ENCODE measurements at regions not wholly inside any gene's neighbourhood (a gene's known extent, or its start where the extent isn't known, plus 50 kb on each side); places are given as distances from the start of the nearest gene placed in this dataset.

GRCh38 chr11:26021017-26021416, 310.9 kb upstream of the ANO3 start:
- H3K27ac ChIP-seq (ENCODE audit: control insufficient read depth, insufficient read depth, low read length), result no peak overlapping the region
- H3K9me3 ChIP-seq (ENCODE audit: control insufficient read depth, low read depth, low read length), result no peaks in the 10 kb centered on the region
- dilution Hi-C loops (cut with MboI; ENCODE audit: extremely low pct_ligation_motif_present, low sequenced_read_pairs), result no loop called here
- H2AFZ ChIP-seq (ENCODE audit: control insufficient read depth, low read length), result no peak overlapping the region
- DNase-seq (ENCODE audit: low read depth, low spot score) (no peak), FAIRE-seq (no peak)
- no peaks in the 10 kb centered on the region for H4K20me1 ChIP-seq (ENCODE audit: control insufficient read depth, extremely low read depth, insufficient read depth, low read length)
- peak overlapping the region; percentile 27 for H3K4me2 ChIP-seq (ENCODE audit: control insufficient read depth, extremely low read depth, insufficient read depth, low read depth, low read length)
- no peaks in the 10 kb centered on the region for H3K27me3 ChIP-seq (ENCODE audit: control insufficient read depth, extremely low read depth, insufficient read depth, low read length)
- H3K9ac ChIP-seq (ENCODE audit: control insufficient read depth, extremely low read depth, insufficient read depth, low read length), result no peak overlapping the region
- TF ChIP-seq, protein P1, sequence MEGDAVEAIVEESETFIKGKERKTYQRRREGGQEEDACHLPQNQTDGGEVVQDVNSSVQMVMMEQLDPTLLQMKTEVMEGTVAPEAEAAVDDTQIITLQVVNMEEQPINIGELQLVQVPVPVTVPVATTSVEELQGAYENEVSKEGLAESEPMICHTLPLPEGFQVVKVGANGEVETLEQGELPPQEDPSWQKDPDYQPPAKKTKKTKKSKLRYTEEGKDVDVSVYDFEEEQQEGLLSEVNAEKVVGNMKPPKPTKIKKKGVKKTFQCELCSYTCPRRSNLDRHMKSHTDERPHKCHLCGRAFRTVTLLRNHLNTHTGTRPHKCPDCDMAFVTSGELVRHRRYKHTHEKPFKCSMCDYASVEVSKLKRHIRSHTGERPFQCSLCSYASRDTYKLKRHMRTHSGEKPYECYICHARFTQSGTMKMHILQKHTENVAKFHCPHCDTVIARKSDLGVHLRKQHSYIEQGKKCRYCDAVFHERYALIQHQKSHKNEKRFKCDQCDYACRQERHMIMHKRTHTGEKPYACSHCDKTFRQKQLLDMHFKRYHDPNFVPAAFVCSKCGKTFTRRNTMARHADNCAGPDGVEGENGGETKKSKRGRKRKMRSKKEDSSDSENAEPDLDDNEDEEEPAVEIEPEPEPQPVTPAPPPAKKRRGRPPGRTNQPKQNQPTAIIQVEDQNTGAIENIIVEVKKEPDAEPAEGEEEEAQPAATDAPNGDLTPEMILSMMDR (optimal IDR thresholded peaks at IDR 0.05 in 1 of 3, IDR thresholded peaks at IDR 0.05 in 1 of 3, conservative IDR thresholded peaks at IDR 0.05 in 1 of 3; ENCODE audit: extremely low read depth in 1 of 3, insufficient read depth in 2 of 3, low read length in 3 of 3), result no peak
- no peak for TF ChIP-seq EZH2 (IDR thresholded peaks at IDR 0.05; ENCODE audit: low read length)
- H3K36me3 ChIP-seq (ENCODE audit: control insufficient read depth in 2 of 2, extremely low read depth in 1 of 2, insufficient read depth in 2 of 2, low read length in 2 of 2), result no peaks in the 10 kb centered on the region
- no peaks in the 10 kb centered on the region for H3K79me2 ChIP-seq (ENCODE audit: control insufficient read depth, insufficient read depth, low read length)
- peaks cover 11% of the 10 kb centered on the region for H3K4me1 ChIP-seq (ENCODE audit: control insufficient read depth, extremely low read depth, insufficient read depth, low read length)
- H3K4me3 ChIP-seq (ENCODE audit: control insufficient read depth in 2 of 3, extremely low read depth in 1 of 3, insufficient read depth in 2 of 3, low read depth in 1 of 3, low read length in 3 of 3), result no peak overlapping the region
- no peaks in the 10 kb centered on the region for H3K9me1 ChIP-seq (ENCODE audit: control insufficient read depth, extremely low read depth, insufficient read depth, low read length)

- Histone ChIP-seq H3K4me1 (ENCODE audit: control insufficient read depth, extremely low read depth, insufficient read depth, low read length) (peaks cover 16% of the 10 kb centered on the region), H4K20me1 (ENCODE audit: control insufficient read depth, extremely low read depth, insufficient read depth, low read length) (no peaks in the 10 kb centered on the region), H3K4me3 (ENCODE audit: control insufficient read depth in 2 of 3, extremely low read depth in 1 of 3, insufficient read depth in 2 of 3, low read depth in 1 of 3, low read length in 3 of 3) (no peak overlapping the region), H3K79me2 (ENCODE audit: control insufficient read depth, insufficient read depth, low read length) (no peaks in the 10 kb centered on the region), H3K9me3 (ENCODE audit: control insufficient read depth, low read depth, low read length) (no peaks in the 10 kb centered on the region), H2AFZ (ENCODE audit: control insufficient read depth, low read length) (no peak overlapping the region), H3K4me2 (ENCODE audit: control insufficient read depth, extremely low read depth, insufficient read depth, low read depth, low read length) (no peak overlapping the region), H3K36me3 (ENCODE audit: control insufficient read depth in 2 of 2, extremely low read depth in 1 of 2, insufficient read depth in 2 of 2, low read length in 2 of 2) (no peaks in the 10 kb centered on the region), H3K9me1 (ENCODE audit: control insufficient read depth, extremely low read depth, insufficient read depth, low read length) (no peaks in the 10 kb centered on the region), H3K9ac (ENCODE audit: control insufficient read depth, extremely low read depth, insufficient read depth, low read length) (no peak overlapping the region), H3K27me3 (ENCODE audit: control insufficient read depth, extremely low read depth, insufficient read depth, low read length) (no peaks in the 10 kb centered on the region), H3K27ac (ENCODE audit: control insufficient read depth, insufficient read depth, low read length) (no peak overlapping the region)
- FAIRE-seq (no peak), DNase-seq (ENCODE audit: low read depth, low spot score) (no peak)
- dilution Hi-C loops (cut with MboI; ENCODE audit: extremely low pct_ligation_motif_present, low sequenced_read_pairs), result no loop called here
- TF ChIP-seq, protein P1 (optimal IDR thresholded peaks at IDR 0.05 in 1 of 3, IDR thresholded peaks at IDR 0.05 in 1 of 3, conservative IDR thresholded peaks at IDR 0.05 in 1 of 3; ENCODE audit: extremely low read depth in 1 of 3, insufficient read depth in 2 of 3, low read length in 3 of 3), result no peak
- TF ChIP-seq EZH2 (IDR thresholded peaks at IDR 0.05; ENCODE audit: low read length), result no peak
These were observed 308.9 kb upstream of the ANO3 start for GRCh38 chr11:26023057-26023456.

Measured in keratinocyte (primary cell).